ENCODE measurements at regions not wholly inside any gene's neighbourhood (a gene's known extent, or its start where the extent isn't known, plus 50 kb on each side); places are given as distances from the start of the nearest gene placed in this dataset.

DNA sequence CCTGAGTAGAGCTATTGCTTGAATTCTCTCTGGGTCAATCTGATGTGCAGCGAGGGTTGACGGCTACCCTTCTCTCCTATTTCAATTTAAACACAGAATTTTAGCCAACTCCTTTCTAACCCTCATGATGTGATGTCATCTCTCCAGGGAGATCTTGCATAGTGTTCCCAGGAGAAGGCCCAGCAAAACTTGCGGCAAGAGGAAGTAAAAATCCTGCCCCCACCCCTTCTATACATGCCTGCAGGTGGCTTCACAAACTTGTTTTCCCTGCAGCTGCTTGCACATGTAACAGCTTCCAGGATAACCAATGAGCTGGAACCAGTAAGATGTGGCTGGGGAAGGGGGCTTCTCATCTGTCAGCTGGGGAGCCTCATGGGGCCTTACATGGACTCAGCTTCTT is 169.3 kb upstream of the CDH4 start (continued):
- TF ChIP-seq, protein P1, sequence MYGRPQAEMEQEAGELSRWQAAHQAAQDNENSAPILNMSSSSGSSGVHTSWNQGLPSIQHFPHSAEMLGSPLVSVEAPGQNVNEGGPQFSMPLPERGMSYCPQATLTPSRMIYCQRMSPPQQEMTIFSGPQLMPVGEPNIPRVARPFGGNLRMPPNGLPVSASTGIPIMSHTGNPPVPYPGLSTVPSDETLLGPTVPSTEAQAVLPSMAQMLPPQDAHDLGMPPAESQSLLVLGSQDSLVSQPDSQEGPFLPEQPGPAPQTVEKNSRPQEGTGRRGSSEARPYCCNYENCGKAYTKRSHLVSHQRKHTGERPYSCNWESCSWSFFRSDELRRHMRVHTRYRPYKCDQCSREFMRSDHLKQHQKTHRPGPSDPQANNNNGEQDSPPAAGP (tag by site-specific recombination; IDR thresholded peaks at IDR 0.05) = no peak
- TF ChIP-seq, protein P2, sequence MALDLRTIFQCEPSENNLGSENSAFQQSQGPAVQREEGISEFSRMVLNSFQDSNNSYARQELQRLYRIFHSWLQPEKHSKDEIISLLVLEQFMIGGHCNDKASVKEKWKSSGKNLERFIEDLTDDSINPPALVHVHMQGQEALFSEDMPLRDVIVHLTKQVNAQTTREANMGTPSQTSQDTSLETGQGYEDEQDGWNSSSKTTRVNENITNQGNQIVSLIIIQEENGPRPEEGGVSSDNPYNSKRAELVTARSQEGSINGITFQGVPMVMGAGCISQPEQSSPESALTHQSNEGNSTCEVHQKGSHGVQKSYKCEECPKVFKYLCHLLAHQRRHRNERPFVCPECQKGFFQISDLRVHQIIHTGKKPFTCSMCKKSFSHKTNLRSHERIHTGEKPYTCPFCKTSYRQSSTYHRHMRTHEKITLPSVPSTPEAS (tag by site-specific recombination; IDR thresholded peaks at IDR 0.05) = no peak
- no peak for TF ChIP-seq ZBTB7A (tag by site-specific recombination; IDR thresholded peaks at IDR 0.05; ENCODE audit: low read depth)
- no peak for TF ChIP-seq ZNF571 (tag by site-specific recombination; IDR thresholded peaks at IDR 0.05)
- TF ChIP-seq, protein P3, sequence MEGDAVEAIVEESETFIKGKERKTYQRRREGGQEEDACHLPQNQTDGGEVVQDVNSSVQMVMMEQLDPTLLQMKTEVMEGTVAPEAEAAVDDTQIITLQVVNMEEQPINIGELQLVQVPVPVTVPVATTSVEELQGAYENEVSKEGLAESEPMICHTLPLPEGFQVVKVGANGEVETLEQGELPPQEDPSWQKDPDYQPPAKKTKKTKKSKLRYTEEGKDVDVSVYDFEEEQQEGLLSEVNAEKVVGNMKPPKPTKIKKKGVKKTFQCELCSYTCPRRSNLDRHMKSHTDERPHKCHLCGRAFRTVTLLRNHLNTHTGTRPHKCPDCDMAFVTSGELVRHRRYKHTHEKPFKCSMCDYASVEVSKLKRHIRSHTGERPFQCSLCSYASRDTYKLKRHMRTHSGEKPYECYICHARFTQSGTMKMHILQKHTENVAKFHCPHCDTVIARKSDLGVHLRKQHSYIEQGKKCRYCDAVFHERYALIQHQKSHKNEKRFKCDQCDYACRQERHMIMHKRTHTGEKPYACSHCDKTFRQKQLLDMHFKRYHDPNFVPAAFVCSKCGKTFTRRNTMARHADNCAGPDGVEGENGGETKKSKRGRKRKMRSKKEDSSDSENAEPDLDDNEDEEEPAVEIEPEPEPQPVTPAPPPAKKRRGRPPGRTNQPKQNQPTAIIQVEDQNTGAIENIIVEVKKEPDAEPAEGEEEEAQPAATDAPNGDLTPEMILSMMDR (tag by site-specific recombination; IDR thresholded peaks at IDR 0.05) = no peak
- TF ChIP-seq ZNF426 (tag by site-specific recombination; IDR thresholded peaks at IDR 0.05) = no peak

DNA sequence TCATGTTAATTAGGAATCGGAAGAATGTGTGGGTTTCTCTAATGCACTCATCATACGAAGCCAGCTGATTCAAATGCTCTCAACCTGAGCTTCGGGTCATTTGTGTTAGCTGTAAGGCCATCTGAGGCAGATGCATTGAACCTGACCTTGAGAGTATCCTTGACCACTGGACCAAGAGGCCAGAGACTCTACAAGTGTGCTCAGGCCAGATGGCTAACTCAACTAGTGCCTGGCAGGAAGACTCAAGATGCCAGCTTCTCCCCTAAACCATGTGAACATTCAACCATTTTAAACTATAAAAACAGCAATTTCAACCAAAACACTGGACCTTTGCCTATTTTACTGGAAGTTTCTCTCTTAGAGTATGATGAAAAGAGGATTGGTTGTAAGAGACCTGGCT is 168.6 kb upstream of the CDH4 start:
- Histone ChIP-seq H3K4me3 (ENCODE audit: low read depth, low read length) (no peak overlapping the region), H3K9me3 (ENCODE audit: control insufficient read depth, insufficient read depth, low read depth, low read length) (no peaks in the 10 kb centered on the region), H3K36me3 (ENCODE audit: control insufficient read depth in 2 of 2, insufficient read depth in 1 of 2, low read length in 2 of 2) (no peaks in the 10 kb centered on the region), H3K4me1 (ENCODE audit: control insufficient read depth, insufficient read depth, low read length) (no peaks in the 10 kb centered on the region), H3K27ac (ENCODE audit: extremely low read depth, low read depth, low read length) (no peak overlapping the region)
- ChIA-PET POLR2A (no interaction called here), CTCF (interaction anchor here (1.3 kb wide), 1 partner anchor 145 kb away, joined by 4 read pairs; no protein-coding TSS in a partner anchor)
- TF ChIP-seq ZNF830 (tag by site-specific recombination; IDR thresholded peaks at IDR 0.05; ENCODE audit: low read depth) (no peak), PRDM1 (tag by site-specific recombination; IDR thresholded peaks at IDR 0.05) (no peak), ZNF16 (tag by site-specific recombination; IDR thresholded peaks at IDR 0.05; ENCODE audit: low read depth) (no peak), ZNF292 (tag by site-specific recombination; IDR thresholded peaks at IDR 0.05; ENCODE audit: borderline replicate concordance, low read depth) (no peak)
- TF ChIP-seq, protein P4, sequence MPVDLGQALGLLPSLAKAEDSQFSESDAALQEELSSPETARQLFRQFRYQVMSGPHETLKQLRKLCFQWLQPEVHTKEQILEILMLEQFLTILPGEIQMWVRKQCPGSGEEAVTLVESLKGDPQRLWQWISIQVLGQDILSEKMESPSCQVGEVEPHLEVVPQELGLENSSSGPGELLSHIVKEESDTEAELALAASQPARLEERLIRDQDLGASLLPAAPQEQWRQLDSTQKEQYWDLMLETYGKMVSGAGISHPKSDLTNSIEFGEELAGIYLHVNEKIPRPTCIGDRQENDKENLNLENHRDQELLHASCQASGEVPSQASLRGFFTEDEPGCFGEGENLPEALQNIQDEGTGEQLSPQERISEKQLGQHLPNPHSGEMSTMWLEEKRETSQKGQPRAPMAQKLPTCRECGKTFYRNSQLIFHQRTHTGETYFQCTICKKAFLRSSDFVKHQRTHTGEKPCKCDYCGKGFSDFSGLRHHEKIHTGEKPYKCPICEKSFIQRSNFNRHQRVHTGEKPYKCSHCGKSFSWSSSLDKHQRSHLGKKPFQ (tag by site-specific recombination; IDR thresholded peaks at IDR 0.05) = no peak
- TF ChIP-seq, protein P5, sequence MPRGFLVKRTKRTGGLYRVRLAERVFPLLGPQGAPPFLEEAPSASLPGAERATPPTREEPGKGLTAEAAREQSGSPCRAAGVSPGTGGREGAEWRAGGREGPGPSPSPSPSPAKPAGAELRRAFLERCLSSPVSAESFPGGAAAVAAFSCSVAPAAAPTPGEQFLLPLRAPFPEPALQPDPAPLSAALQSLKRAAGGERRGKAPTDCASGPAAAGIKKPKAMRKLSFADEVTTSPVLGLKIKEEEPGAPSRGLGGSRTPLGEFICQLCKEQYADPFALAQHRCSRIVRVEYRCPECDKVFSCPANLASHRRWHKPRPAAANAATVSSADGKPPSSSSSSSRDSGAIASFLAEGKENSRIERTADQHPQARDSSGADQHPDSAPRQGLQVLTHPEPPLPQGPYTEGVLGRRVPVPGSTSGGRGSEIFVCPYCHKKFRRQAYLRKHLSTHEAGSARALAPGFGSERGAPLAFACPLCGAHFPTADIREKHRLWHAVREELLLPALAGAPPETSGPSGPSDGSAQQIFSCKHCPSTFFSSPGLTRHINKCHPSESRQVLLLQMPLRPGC (tag by site-specific recombination; IDR thresholded peaks at IDR 0.05) = no peak

DNA sequence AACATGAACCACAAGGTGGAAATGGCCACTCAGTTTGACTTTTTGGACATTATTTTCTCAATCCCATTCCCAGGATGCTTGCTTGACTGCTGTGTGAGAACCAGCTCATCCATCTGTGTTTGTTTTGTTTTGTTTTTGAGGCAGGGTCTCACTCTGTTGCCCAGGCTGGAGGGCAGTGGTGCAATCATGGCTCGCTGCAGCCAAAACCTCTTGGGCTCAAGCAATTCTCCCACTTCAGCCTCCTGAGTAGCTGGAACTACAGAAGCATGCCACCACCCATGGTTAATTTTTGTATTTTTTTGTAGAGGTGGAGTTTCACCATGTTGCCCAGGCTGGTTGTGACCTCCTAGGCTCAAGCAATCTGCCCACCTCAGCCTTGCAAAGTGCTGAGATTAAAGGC is 166.0 kb upstream of the CDH4 start:
- Histone ChIP-seq H3K4me1 (ENCODE audit: control insufficient read depth, insufficient read depth, low read length) (no peaks in the 10 kb centered on the region), H3K36me3 (ENCODE audit: control insufficient read depth in 2 of 2, insufficient read depth in 1 of 2, low read length in 2 of 2) (no peaks in the 10 kb centered on the region), H3K9me3 (ENCODE audit: control insufficient read depth, insufficient read depth, low read depth, low read length) (no peaks in the 10 kb centered on the region), H3K27ac (ENCODE audit: extremely low read depth, low read depth, low read length) (no peak overlapping the region), H3K4me3 (ENCODE audit: low read depth, low read length) (no peak overlapping the region)
- TF ChIP-seq, protein P6, sequence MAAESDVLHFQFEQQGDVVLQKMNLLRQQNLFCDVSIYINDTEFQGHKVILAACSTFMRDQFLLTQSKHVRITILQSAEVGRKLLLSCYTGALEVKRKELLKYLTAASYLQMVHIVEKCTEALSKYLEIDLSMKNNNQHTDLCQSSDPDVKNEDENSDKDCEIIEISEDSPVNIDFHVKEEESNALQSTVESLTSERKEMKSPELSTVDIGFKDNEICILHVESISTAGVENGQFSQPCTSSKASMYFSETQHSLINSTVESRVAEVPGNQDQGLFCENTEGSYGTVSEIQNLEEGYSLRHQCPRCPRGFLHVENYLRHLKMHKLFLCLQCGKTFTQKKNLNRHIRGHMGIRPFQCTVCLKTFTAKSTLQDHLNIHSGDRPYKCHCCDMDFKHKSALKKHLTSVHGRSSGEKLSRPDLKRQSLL (tag by site-specific recombination; IDR thresholded peaks at IDR 0.05) = no peak
- TF ChIP-seq ZNF510 (tag by site-specific recombination; IDR thresholded peaks at IDR 0.05; ENCODE audit: insufficient replicate concordance) (no peak), ZNF623 (tag by site-specific recombination; IDR thresholded peaks at IDR 0.05) (no peak), ZNF324 (tag by site-specific recombination; IDR thresholded peaks at IDR 0.05) (no peak), ZNF239 (tag by site-specific recombination; IDR thresholded peaks at IDR 0.05) (no peak), GFI1B (tag by site-specific recombination; IDR thresholded peaks at IDR 0.05) (no peak)
- POLR2A ChIA-PET = no interaction called here
- CTCF ChIA-PET = no interaction called here

Data from HEK293 (cell line).